GM19351 (cell line): ENCODE measurements at regions not wholly inside any gene's neighbourhood (a gene's known extent, or its start where the extent isn't known, plus 50 kb on each side); places are given as distances from the start of the nearest gene placed in this dataset.

Experiments
- ATAC-seq: cut with Tn5 transposase; IDR thresholded peaks from one replicate; pipeline ENCODE4 v1.9.1; 2021; ENCODE audit warnings: mild to moderate bottlenecking, moderate library complexity; ENCODE audit not compliant: unreplicated experiment

DNA sequence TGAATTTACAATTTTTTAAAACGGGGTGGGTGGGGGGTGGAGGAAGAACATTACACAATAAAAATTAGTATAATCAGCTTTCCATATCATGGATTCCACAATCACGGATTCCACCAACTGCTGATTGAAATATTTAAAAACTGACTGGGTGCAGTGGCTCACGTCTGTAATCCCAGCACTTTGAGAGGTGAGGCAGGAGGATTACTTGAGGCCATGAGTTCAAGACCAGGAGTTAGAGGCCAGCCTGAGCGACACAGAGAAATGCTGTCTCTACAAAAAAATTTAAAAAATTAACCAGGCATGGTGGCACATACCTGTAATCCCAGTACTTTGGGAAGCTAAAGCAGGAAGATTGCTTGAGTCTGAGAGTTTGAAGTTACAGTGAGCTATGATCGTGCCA lies 254.7 kb downstream of the ATG4C start:
- no peak for ATAC-seq

DNA sequence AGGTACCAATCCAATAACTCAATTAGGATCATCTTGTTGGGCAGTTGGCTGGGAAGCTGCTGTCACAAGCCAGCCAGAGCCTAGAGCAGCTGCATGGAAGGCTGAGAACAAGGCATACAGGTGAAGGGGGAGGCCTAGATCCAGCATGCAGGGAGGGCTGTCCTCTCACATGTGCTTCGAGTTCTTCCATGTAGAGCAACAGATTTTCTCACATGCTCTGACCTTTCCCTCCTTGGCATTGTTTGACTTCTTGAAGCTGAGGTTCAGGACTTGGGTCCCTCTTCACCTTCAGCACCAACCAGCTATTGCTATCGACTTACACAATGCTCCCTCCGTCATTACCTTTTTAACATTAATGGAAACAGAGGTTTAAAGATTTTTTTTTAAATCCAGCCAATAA lies 257.7 kb downstream of the ATG4C start:
- ATAC-seq, result no peak

DNA sequence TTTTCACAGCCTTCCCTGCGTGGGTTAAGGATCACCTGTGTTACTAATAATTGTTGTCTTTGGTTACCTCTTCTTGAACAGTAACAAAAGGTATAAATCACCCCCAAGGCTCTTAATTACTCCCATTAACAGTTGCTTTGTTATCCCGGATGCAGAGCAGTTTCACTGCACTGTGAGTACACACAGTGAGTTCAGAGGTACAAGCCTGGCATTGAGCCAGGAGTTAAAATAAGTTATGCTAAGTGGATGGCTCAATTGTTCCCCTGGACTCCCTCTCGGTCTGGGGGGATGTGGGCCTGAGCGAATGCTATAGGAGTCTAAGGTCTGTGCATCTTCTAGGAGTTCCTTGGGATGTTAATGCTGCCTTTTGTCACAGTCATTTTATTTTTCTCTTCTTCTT lies 258.3 kb downstream of the ATG4C start:
- ATAC-seq, result no peak

DNA sequence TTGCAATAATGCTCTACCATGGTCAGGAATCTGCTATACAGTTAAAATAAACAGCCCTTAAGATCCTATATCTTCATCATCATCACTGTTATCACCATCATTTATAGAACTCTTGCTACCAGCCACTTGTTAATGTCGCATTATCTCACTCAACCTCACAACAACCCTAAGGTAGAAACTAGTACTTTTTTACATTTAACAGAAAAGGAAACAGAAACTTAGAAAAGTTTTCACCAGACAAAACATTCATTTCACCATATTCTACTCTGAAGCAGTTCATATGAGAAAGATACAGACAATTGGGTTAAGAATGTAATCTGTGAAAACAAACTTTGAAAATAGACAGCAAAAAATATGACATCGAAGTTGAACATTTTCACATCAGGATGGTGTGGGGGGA lies 262.6 kb downstream of the ATG4C start:
- ATAC-seq, result no peak

DNA sequence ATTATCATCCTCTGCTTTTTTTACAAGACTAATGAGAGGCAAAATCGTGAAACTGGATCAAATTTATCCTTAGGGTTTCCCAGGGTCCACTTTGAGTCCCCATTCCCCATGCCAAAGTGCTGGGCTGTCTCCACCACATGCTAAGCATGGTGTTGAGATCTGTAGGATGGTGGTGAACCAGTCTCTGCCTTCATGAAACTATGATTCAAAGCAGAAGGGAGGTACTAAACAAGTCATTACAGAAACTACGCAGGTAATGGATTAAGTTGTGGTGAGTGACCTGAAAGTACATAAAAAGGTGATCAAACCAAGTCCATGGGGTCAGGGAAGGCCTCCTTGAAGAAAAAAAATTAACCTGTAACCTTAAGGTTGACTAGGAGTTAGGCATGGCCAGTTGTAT lies 265.2 kb downstream of the ATG4C start:
- no peak for ATAC-seq

DNA sequence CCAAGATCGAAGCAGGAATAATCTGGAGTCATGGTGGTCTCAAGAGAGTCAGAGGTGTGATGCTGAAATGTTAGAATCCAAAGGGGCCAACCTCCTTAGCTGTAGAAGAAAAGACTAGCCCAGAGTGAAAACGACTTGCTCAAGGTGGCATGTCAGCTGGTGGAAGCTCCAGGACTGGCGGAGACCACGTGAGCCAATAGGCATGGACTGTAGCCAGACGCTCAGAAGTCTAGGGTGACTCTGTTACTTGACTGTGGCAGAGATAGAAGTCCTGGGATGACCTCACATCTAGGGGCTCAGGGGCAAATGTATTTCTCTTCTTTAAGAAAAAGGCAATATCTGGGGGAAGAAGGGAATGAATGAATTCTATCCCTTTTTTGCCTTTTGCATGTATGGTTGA lies 267.4 kb downstream of the ATG4C start:
- no peak for ATAC-seq

DNA sequence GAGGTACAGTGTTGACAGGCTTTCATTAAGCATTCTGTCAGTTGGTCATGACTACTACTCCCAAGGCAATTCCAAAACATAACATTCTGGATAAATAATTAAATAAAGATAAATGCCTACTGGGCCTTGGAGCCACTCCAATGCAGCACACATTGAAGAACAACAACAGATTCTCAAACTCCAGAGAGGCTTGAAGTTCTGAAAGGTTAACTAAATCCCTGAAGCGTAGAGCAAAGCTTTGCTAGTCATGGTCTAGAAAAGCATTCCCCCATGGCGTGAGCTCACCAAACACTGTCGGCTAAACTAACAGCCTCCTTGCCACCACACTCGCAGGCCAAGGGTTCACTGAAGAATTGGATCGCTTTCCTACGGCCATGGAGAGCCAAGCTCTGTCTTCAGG lies 268.0 kb downstream of the ATG4C start:
- ATAC-seq, result no peak

DNA sequence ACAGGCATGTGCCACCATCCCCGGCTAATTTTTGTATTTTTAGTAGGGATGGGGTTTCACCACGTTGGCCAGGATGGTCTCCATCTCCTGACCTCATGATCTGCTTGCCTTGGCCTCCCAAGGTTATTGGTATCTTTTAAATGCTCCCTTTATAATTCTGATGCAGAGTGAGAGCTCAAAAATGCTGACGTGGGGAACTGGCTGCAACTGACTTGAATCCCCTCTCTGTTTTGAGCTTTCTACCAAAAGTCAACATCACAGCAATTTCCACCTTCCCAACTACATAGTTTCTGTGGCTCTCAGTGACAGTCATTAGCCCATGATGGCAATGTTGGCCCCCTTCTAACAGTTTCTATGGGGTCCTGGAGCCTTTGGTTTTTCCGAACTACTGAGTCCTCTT lies 268.2 kb upstream of the FOXD3 start:
- ATAC-seq, result no peak

DNA sequence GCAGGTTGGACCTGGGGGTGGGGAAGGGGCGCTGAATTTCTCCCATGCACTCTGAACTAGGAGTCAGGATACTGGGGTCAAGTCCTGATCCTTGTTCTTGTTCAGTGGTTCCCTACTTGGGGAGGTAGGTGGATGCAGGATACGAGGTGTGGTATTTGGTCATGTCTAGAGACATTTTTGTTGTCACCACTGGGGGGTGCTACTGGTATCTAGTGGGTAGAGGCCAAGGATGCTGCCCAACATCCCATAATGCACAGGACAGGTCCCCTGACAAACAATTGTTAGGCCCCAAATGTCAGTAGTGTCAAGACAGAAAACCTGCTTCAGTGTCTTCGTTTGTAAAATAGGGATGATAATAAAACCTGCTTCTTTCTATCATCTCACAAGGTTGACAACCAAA lies 259.0 kb upstream of the FOXD3 start:
- peak; percentile 71 for ATAC-seq

DNA sequence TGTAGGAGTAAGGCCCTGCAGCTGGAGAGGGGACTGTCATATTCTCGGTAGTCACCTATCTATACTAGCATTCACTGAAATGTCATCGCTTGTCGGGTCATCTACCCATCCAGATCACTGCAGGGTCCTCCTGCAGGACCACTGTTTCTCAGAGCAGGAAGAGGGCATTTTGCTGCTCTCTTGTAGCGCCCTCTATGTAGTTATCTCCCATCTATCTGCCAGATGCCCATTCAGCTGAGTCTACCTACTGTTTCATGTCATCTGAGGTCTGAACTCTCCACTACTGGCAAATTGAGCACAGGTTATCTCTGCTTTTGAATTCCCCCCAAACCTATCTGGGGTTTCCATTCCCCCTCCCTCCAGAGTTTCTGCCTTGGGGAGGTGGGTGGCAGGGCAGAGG lies 258.2 kb upstream of the FOXD3 start:
- no peak for ATAC-seq

DNA sequence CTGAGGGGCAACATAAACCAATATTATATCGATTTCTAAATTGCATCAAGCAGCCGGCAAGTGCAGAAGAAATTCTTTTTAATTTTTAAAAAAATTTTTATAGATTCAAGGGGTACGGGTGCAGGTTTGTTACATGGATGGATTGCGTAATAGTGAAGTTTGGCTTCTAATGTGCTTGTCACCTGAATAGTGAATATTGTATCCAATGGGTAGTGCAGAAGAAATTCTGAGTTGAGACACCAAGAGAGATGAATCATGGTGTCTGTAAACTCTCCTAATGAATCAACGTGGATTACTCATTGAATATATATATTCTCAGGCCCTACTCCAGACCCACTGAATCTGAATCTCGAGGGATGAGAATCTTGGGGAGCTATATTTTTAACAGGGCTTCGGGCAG lies 253.7 kb upstream of the FOXD3 start:
- no peak for ATAC-seq

DNA sequence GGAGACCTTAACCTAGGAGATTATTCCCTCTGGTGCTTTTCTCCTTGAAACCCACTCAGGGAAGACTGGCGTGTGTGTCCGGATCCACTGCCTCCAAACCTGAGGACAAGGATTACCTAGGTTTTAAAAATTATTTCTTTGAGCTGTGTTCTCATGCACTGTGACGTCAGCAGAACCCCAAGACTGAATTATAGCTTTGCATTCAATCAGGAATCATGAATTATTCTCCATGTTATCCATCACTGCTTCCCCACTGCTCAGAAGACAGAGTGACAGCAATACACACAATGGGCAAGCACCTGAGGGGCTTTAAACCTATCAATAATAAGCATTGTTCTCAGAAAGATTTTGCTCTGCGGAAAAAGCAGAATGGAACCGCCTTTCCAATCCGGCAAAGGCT lies 253.2 kb upstream of the FOXD3 start:
- ATAC-seq, result no peak

DNA sequence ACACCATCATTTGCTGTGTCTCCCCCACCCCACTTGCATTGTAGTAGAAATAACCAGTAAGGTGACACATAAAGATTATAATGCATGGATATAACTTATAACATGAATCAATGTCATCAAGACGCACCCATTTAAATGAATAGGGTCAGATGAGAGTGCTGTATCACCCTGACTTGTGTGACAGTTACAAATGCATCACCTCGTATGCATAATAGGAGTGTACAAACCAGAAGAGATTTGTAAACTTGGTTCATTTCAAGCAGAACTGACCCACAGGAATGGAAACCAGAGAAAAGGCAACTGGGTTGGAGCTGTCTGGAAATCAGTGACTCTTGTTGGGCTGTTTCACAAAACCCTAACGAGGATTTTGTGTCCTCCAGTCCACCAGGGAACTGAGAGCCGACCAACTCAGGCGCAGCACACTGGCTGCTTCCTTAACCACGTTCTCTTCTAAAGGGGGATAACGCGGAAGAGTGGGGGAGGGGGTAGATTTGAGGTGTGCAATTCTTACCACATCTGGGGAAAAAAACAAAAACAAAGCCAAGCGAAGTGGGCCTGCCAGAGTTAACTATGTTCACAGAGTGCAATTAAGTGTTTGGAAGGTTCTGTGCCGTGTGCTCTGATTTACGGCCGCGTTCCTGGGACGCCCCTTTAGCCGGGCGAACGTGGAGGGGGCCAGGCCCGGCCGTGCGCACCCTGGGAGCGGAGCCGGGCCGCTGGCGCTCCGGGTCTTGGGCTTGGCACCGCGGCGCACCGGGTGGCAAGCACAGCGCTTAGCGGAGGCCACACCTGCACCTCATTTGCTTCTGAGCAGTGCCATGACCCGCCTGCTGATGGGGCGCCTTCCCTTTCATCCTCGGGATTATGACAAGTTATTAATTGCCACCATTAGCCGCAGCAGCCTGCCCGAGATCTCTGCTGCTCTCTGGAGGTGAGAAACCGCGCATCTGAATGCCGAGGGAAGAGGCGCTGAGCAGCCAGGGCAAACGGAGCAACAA lies 248.8 kb upstream of the FOXD3 start:
- ATAC-seq, result no peak

DNA sequence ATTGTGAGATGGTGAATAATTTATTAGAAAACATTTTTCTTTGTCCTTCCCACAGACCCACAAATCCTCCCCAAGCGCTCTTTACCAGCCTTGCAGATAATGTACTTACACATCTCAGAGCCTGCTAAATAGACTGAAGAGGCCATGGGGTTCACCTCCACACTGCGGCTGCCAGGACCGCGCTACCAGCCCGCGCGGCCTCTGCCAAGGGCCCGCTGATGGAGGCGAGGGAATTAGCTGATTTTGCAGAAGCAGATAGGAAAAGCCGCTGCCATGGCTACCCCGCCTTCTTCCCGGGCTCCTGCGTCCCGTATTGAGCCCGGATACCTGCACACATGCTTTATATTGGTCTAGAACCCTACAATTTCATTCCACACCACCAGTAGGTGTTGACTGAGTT lies 248.0 kb upstream of the FOXD3 start:
- no peak for ATAC-seq

DNA sequence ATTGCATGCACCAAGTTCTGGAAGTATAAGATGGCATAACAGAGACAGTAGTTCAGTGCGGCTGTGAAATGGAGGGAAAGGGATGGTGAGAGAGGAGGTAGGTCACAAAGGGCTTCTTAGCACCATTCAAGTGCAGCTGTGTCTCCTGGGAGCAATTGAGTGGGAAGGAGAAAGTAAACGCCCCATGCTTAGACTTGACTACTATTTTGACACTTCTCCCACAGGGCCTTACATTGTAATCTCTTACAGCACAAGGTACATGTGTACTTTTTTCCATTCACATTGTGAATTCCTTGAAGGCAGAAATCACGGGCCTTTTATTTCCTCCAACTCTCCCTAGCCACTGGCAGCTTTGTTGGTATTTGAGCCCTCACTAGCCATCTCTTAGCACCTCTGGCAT lies 239.6 kb upstream of the FOXD3 start:
- no peak for ATAC-seq

DNA sequence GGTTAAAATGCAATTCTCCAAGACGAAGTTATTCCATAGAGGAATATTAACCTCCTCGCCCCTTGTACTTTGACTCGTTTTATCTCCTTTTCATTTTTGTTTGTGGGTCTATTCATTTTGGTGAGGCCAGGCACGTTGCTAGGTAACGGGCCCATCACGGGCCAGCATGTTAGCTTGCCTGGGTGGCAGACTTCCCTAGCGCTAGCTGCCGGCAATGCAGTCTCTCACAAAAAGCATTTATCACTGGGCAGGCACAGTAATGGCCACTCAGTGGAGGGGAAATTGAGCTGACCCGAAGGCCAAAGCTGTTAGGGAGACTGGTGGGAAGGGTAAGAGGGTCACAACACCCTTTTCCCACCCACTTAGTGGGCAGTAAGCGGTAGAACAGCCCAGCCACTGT lies 234.4 kb upstream of the FOXD3 start:
- ATAC-seq, result no peak

DNA sequence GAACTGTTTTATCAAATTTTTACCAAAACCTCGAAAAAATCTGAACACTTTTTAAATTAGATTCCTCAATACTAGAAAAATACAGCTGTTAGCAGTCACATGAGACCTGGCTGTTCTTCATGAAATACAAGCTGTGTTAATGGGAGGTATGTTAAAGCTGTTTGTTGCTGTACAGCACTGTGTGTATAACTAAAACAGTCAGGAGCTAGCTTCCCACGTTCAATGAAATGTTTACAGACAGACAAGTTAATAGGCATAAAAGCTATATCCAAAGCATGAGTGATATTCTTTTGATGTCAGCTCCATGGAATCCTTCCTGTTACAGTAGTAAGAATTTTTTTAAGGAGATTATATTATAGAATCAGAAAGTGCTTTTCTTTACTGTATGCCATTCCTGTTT lies 223.2 kb upstream of the FOXD3 start:
- no peak for ATAC-seq

DNA sequence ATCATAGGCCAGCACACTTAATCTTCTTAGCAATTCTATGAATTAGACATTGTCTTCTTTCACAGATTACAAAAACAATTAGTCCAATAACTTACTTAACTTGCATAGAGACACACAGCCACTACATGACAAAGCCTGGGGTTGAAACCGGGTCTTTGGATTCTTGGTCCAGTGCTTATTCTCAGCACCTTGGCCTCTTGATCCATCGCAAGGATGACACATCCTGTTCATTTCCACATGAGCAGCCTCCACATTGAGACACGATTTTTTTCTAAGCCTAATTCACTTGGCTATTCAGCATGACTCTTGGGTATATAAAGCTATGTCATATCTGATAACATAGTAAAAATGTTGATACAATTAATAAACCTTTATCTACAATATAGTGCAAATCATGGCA lies 221.0 kb upstream of the FOXD3 start:
- no peak for ATAC-seq

DNA sequence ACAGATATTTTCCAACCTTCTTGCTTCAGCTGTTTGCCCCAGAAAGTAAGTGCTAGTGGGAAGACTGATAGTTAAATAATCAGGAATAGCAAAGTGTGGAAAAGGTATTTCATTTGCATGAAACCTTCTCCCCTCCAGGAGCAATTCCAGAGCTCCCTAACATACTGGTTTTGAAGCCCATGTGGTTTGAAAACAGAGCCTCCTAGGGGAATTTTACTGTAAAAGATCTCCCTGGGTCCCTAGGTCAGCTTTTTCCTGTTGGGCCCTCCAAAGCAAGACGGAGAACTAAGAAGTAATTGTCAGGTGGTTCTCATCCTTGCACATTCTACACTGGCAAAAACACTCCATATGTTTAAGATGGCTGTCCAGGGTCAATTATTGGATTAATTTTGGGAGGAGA lies 218.7 kb upstream of the FOXD3 start:
- no peak for ATAC-seq

DNA sequence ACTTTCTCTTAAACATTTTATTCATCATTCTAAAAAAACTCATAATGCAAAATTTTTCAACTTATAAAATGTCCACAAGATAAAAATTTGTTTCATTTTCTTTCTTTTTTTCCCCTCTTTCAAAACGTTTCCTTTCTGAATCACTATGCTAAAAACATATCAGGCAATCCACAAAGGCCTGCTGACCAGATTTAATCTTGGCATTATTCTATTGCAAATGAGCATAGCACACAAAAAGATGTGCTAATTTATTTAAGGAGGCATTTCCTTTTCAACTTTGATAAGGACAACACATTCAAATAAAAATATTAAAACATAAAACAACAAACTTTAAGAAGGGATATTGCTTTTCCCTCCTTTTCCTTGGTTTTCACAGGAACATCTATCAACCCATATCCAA lies 215.3 kb upstream of the FOXD3 start:
- no peak for ATAC-seq

DNA sequence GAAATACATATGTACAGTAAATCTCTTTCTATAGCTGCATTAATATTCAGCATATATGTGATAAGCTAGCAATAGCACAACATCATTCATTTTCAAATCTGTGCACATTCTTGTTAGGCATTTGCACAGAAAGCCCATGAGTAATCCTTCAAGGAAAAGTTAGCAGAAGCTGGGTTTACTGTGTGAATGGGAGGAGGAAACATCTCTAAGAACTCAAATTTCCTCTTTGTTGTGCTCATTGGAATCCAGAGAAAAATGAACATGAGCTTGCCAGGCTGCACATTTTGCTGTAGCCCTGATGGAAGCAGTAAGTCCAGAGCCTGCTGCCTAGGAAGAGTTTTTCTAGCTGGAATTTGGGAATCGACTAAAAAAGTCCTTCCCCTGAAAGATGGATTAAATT lies 214.2 kb upstream of the FOXD3 start:
- ATAC-seq, result no peak

DNA sequence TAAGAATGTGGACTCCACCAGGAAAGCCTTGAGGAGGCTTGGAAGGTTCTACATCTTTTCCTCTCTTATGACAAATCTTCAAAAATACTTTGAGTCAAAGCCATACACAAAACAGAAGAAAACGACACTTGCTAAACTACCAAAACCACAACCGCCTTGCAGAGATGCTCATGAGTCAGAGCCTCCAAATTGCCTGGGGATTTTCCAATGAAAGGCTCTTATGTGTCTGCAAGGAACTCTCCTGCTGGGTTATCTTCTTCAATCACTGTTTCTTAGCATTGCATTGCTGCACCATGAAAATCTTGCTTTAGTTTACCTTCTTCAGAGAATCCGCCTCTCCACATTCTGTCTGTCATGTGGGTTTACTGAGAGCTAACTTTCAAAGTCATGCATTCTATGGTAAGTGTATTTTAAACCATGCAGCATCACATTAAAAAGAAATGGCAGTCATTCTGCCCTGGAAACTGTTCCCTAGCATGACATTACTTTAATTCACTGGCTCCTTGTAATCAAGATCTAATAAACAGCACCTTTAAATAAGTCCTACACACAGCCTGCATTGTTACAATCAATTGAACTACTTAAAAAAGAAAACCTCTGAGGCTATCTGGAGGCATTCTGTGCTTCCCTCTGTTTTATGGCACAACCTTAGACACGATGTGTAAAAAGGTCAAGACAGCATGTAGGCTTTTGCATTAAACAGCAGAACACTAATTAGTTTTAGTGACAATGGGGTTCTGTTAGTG lies 210.0 kb upstream of the FOXD3 start:
- no peak for ATAC-seq
